Ishikawa (cell line): ENCODE measurements at regions not wholly inside any gene's neighbourhood (a gene's known extent, or its start where the extent isn't known, plus 50 kb on each side); places are given as distances from the start of the nearest gene placed in this dataset.

Experiments
- CEBPB ChIP-seq: IDR thresholded peaks from 2 replicates; pipeline ENCODE4 v1.6.1; 2012
- CREB1 ChIP-seq: IDR thresholded peaks from 2 replicates; pipeline ENCODE4 v1.6.1; 2012; ENCODE audit warnings: low read depth
- EGR1 ChIP-seq: IDR thresholded peaks from 2 replicates; pipeline ENCODE4 v1.6.1; 2012
- EP300 ChIP-seq: IDR thresholded peaks from 2 replicates; pipeline ENCODE4 v1.6.1; 2012; ENCODE audit warnings: borderline replicate concordance
- FOXM1 ChIP-seq: IDR thresholded peaks from 2 replicates; pipeline ENCODE4 v1.6.1; 2012; ENCODE audit warnings: low read depth, borderline replicate concordance
- MAX ChIP-seq: IDR thresholded peaks from 2 replicates; pipeline ENCODE4 v1.6.1; 2012
- NFIC ChIP-seq: IDR thresholded peaks from 2 replicates; pipeline ENCODE4 v1.6.1; 2012
- RAD21 ChIP-seq: IDR thresholded peaks from 2 replicates; pipeline ENCODE4 v1.6.1; 2012; ENCODE audit warnings: low read depth
- REST ChIP-seq: IDR thresholded peaks from 2 replicates; pipeline ENCODE4 v1.6.1; 2012; ENCODE audit warnings: low read depth, mild to moderate bottlenecking
- TAF1 ChIP-seq: IDR thresholded peaks from 2 replicates; pipeline ENCODE4 v1.6.1; 2012; ENCODE audit warnings: low read depth, mild to moderate bottlenecking
- TCF12 ChIP-seq: IDR thresholded peaks from 2 replicates; pipeline ENCODE4 v1.6.1; 2012; ENCODE audit warnings: low read depth
- TEAD4 ChIP-seq: IDR thresholded peaks from 2 replicates; pipeline ENCODE4 v1.6.1; 2012
- USF1 ChIP-seq: IDR thresholded peaks from 2 replicates; pipeline ENCODE4 v1.6.1; 2012
- YY1 ChIP-seq: IDR thresholded peaks from 2 replicates; pipeline ENCODE4 v1.6.1; 2012; ENCODE audit warnings: low read depth
- ZBTB7A ChIP-seq: IDR thresholded peaks from 2 replicates; pipeline ENCODE4 v1.6.1; 2012; ENCODE audit warnings: low read depth

GRCh38 chr2:19454125-19454524 lies 95.7 kb upstream of the OSR1 start:
- TF ChIP-seq TEAD4 (no peak), FOXM1 (no peak), USF1 (no peak), CREB1 (no peak), MAX (no peak), ZBTB7A (no peak), REST (no peak), TCF12 (no peak), CEBPB (no peak), YY1 (no peak), RAD21 (no peak), EGR1 (no peak)

- TF ChIP-seq CEBPB (no peak), RAD21 (no peak), USF1 (no peak), YY1 (no peak), NFIC (no peak), TAF1 (no peak), FOXM1 (no peak), MAX (no peak), EGR1 (no peak)
Measured at GRCh38 chr2:19442731-19443130, 84.3 kb upstream of the OSR1 start.

GRCh38 chr2:19439081-19439480 lies 80.7 kb upstream of the OSR1 start:
- TF ChIP-seq TEAD4 (no peak), TCF12 (no peak), EGR1 (no peak), RAD21 (no peak), TAF1 (no peak), REST (no peak), NFIC (no peak), CEBPB (no peak), MAX (no peak), ZBTB7A (no peak)

- TF ChIP-seq RAD21 = no peak
- TF ChIP-seq CEBPB = no peak
- no peak for TF ChIP-seq MAX
- TF ChIP-seq USF1 = no peak
- TF ChIP-seq ZBTB7A = no peak
- TF ChIP-seq YY1 = no peak
- no peak for TF ChIP-seq NFIC
- TF ChIP-seq EP300 = no peak
- no peak for TF ChIP-seq CREB1
- no peak for TF ChIP-seq FOXM1
- TF ChIP-seq EGR1 = no peak
- no peak for TF ChIP-seq TCF12
Measured at GRCh38 chr2:19435815-19436214, 77.4 kb upstream of the OSR1 start.

- TF ChIP-seq CREB1 (no peak), EGR1 (no peak), TAF1 (no peak), USF1 (no peak), TCF12 (no peak), ZBTB7A (no peak), MAX (no peak), FOXM1 (no peak), RAD21 (no peak), TEAD4 (no peak), YY1 (no peak), EP300 (no peak), CEBPB (no peak), NFIC (no peak), REST (no peak)
Measured at GRCh38 chr2:19434413-19434812, 76.0 kb upstream of the OSR1 start.
